HepG2 (cell line): ENCODE measurements at regions not wholly inside any gene's neighbourhood (a gene's known extent, or its start where the extent isn't known, plus 50 kb on each side); places are given as distances from the start of the nearest gene placed in this dataset.

ENCODE experiments used
- ATAC-seq: fragments of 200-7000 bp; cut with Tn5 transposase; 3 replicates; pipeline ENCODE4 v1.9.1; 2020; ENCODE audit warnings: mild to moderate bottlenecking, moderate library complexity
- BruUV-seq: library from RNA; stranded (reverse); fragments of 400-500 nt; replicated peaks from 2 replicates; lab custom pipeline; 2021; lab: Mats Ljungman, UMichigan
- CTCF ChIA-PET: fragments of 300-600 bp; formaldehyde crosslinking; extraction: SDS; loops from one replicate; lab custom pipeline; 2021; ENCODE audit warnings: low total read pairs, inconsistent platforms, low intra/inter-chr PET ratio; lab: Yijun Ruan, JAX
- POLR2A ChIA-PET: fragments of 350-600 bp; sonication (Branson Sonifier 250); formaldehyde crosslinking; loops from one replicate; lab custom pipeline; 2020; ENCODE audit warnings: antibody characterized with exemption, inconsistent platforms; lab: Yijun Ruan, JAX
- DNase-seq: peaks from one replicate; pipeline ENCODE4 v3.0.0-alpha.2; 2015; ENCODE audit warnings: low spot score
- FAIRE-seq: peaks from 3 replicates; lab custom pipeline; 2011; peaks lifted over from hg19 to GRCh38; lab: Jason Lieb, UNC
- H2AFZ ChIP-seq: one replicate; pipeline ENCODE4 v1.6.1; 2011; ENCODE audit warnings: low read length, inconsistent platforms
- H3K27ac ChIP-seq: fragments of 300-600 bp; 3 replicates; pipeline ENCODE4 v1.8.0; 2011; ENCODE audit warnings: mixed run types, mild to moderate bottlenecking, mixed read lengths, low read length, inconsistent platforms; ENCODE audit not compliant: insufficient read depth; ENCODE audit errors: extremely low read length
- H3K27me3 ChIP-seq, 2 experiments: fragments of 200-600 bp in 1 of 2; 2 replicates in 1 of 2; 3 replicates in 1 of 2; pipeline versions ENCODE4 v1.6.0 to v1.8.0; 2011; ENCODE audit warnings: low read length in 2 of 2, mild to moderate bottlenecking in 2 of 2, moderate library complexity in 2 of 2, inconsistent platforms in 1 of 2; ENCODE audit not compliant: insufficient read depth in 2 of 2, control insufficient read depth in 1 of 2
- H3K36me3 ChIP-seq, 2 experiments: fragments of 200-600 bp in 1 of 2; replicated peaks in 1 of 2; 2 replicates in 1 of 2; 3 replicates in 1 of 2; pipeline versions ENCODE4 v1.5.1 to v1.8.0; 2011; ENCODE audit warnings: low read length in 2 of 2, inconsistent platforms in 1 of 2; ENCODE audit not compliant: insufficient read depth in 2 of 2, control insufficient read depth in 1 of 2
- H3K4me1 ChIP-seq: 2 replicates; pipeline ENCODE4 v1.5.1; 2012; ENCODE audit warnings: low read length, inconsistent platforms; ENCODE audit not compliant: insufficient read depth
- H3K4me2 ChIP-seq: 2 replicates; pipeline ENCODE4 v1.6.0; 2011; ENCODE audit warnings: low read depth, low read length, inconsistent platforms
- H3K4me3 ChIP-seq, 3 experiments: fragments of 200-600 bp in 1 of 3; sonication (generic), shearing (Covaris generic) in 1 of 3; replicated peaks in 1 of 3; 2 replicates each; pipeline ENCODE4 v1.5.1; 2011 to 2016; ENCODE audit warnings: low read length in 3 of 3, inconsistent platforms in 2 of 3, low read depth in 2 of 3, mild to moderate bottlenecking in 2 of 3, control low read depth in 1 of 3, mixed read lengths in 1 of 3; ENCODE audit not compliant: insufficient read depth in 1 of 3
- H3K79me2 ChIP-seq: one replicate; pipeline ENCODE4 v1.6.1; 2011; ENCODE audit warnings: low read length, inconsistent platforms; ENCODE audit not compliant: insufficient read depth
- H3K9ac ChIP-seq: 2 replicates; pipeline ENCODE4 v1.6.0; 2011; ENCODE audit warnings: mild to moderate bottlenecking, low read depth, low read length, inconsistent platforms; ENCODE audit not compliant: insufficient read depth
- H3K9me3 ChIP-seq: 2 replicates; pipeline ENCODE4 v1.5.1; 2012; ENCODE audit warnings: mild to moderate bottlenecking, low read length
- H4K20me1 ChIP-seq: 2 replicates; pipeline ENCODE4 v1.6.0; 2011; ENCODE audit warnings: inconsistent platforms, mild to moderate bottlenecking, low read length, moderate library complexity; ENCODE audit not compliant: insufficient read depth
- KIAA2018 ChIP-seq: sonication (generic); formaldehyde crosslinking; IDR thresholded peaks from 2 replicates; pipeline ENCODE4 v1.5.0; 2020; ENCODE audit warnings: mild to moderate bottlenecking, missing genetic modification reagents, borderline replicate concordance
- ZNF281 ChIP-seq: sonication (generic); formaldehyde crosslinking; IDR thresholded peaks from 2 replicates; pipeline ENCODE4 v1.4.0; 2020; ENCODE audit warnings: missing genetic modification reagents, borderline replicate concordance
- ZNF550 ChIP-seq: sonication (generic); formaldehyde crosslinking; IDR thresholded peaks from 2 replicates; pipeline ENCODE4 v1.4.0; 2020; ENCODE audit warnings: mild to moderate bottlenecking, missing genetic modification reagents, borderline replicate concordance
- WGBS: methylation state at CpG from one replicate; pipeline ENCODE4 v1.1.6; 2017; ENCODE audit warnings: low lambda C conversion rate; 5-methylcytosine and 5-hydroxymethylcytosine counted together
- in situ Hi-C: cut with HindIII; loops from 2 replicates; pipeline ENCODE4 v1.10.0; 2017; ENCODE audit warnings: low pct_unique_long_range_greater_than_20kb; ENCODE audit not compliant: extremely low pct_ligation_motif_present
- intact Hi-C: fragments of 100-400 bp; cut with micrococcal nuclease; formaldehyde crosslinking; loops from one replicate; pipeline ENCODE4 v1.10.0; 2022; ENCODE audit not compliant: unreplicated experiment

DNA sequence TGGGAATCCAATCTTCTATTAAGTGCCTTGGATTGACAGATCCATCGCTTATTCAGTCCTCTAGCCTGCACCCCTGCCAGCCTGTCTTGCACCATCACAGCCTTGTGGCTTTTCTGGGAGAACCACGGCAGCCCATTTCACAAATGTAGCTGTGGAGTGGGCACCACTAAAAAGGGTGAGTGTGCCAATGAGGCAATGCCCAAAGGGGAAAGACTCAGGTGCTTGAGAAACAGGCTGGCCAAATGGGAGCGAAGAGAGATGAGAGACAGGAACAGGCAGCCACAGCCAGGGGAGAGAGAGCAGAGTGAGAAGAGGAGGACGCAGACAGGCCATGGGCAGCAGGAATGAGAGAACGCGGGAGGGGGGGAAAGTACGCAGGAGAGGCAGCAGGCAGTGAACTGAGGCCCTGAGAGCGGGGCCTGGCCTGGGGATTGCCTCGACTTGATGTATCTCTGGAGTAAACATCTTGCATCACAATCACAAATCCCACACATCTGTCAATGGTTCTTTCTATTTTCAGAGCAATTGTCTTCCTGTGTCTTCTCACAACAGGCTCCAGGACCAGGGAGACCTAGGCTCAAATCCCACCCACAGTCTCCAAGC lies 173.1 kb downstream of the SYK start:
- Histone ChIP-seq H3K36me3 (no peaks in the 10 kb centered on the region), H3K4me2 (no peak overlapping the region), H3K27ac (no peak overlapping the region), H3K4me3 (no peak overlapping the region), H3K4me1 (no peaks in the 10 kb centered on the region), H3K27me3 (peaks cover 2 to 10% of the 10 kb centered on the region in 2 experiments; a peak in 3 of 5 replicates), H3K9ac (no peak overlapping the region), H3K79me2 (no peaks in the 10 kb centered on the region), H3K9me3 (no peaks in the 10 kb centered on the region), H4K20me1 (no peaks in the 10 kb centered on the region), H2AFZ (no peak overlapping the region)
- no TSS peak for BruUV-seq
- in situ Hi-C loops = no loop called here
- no peak for DNase-seq
- no peak for FAIRE-seq
- POLR2A ChIA-PET = no interaction called here
- TF ChIP-seq ZNF281 (no peak), ZNF550 (CRISPR knock-in tag) (no peak), KIAA2018 (CRISPR knock-in tag) (no peak)
- no peak for ATAC-seq
- intact Hi-C loops = no loop called here
- 55% methylated on average over 9 of the region's 9 CpGs for WGBS
- CTCF ChIA-PET = no interaction called here
